NT2/D1 (cell line): ENCODE measurements at regions not wholly inside any gene's neighbourhood (a gene's known extent, or its start where the extent isn't known, plus 50 kb on each side); places are given as distances from the start of the nearest gene placed in this dataset.

Experiments
- SUZ12 ChIP-seq: IDR thresholded peaks from 2 replicates; pipeline ENCODE4 v1.6.1; 2011; ENCODE audit not compliant: insufficient read length, insufficient read depth; ENCODE audit errors: extremely low read depth
- YY1 ChIP-seq: IDR thresholded peaks from 2 replicates; pipeline ENCODE4 v1.6.1; 2011; ENCODE audit not compliant: insufficient read length, insufficient read depth

GRCh38 chr1:90411185-90411584 is 305.9 kb downstream of the BARHL2 start:
- TF ChIP-seq YY1, result no peak
- no peak for TF ChIP-seq SUZ12
